CD4-positive, alpha-beta memory T cell (primary cell): ENCODE measurements at regions not wholly inside any gene's neighbourhood (a gene's known extent, or its start where the extent isn't known, plus 50 kb on each side); places are given as distances from the start of the nearest gene placed in this dataset.
"Not testable (repeated sequence)": the region's sequence is repeated elsewhere in the genome, so short reads cannot be mapped to it uniquely, and the experiment has no call there.

Source experiments
- CTCF ChIA-PET: fragments of 350-600 bp; sonication (Branson Sonifier 250); formaldehyde crosslinking; loops from one replicate; lab custom pipeline; 2021; ENCODE audit warnings: inconsistent platforms; ENCODE audit not compliant: partially characterized antibody; lab: Charles Lee
- POLR2A ChIA-PET: fragments of 350-600 bp; sonication (Branson Sonifier 250); formaldehyde crosslinking; loops from one replicate; lab custom pipeline; 2021; ENCODE audit not compliant: partially characterized antibody; lab: Charles Lee
- DNase-seq, 5 donors: peaks; one replicate each; pipeline versions ENCODE4 v3.0.0 to v3.0.0-alpha.2; 2020 to 2022; ENCODE audit warnings: mixed read lengths in 1 of 5
- H3K27ac ChIP-seq: one replicate; pipeline ENCODE4 v1.7.0; 2013; ENCODE audit warnings: low read depth, low read length
- H3K27me3 ChIP-seq: 2 replicates; pipeline ENCODE4 v1.7.0; 2013; ENCODE audit warnings: mild to moderate bottlenecking, low read length, moderate library complexity; ENCODE audit not compliant: insufficient read depth
- H3K36me3 ChIP-seq: 2 replicates; pipeline ENCODE4 v1.7.0; 2013; ENCODE audit warnings: mild to moderate bottlenecking, low read length, moderate library complexity; ENCODE audit not compliant: insufficient read depth
- H3K4me1 ChIP-seq: 2 replicates; pipeline ENCODE4 v1.7.0; 2013; ENCODE audit warnings: mild to moderate bottlenecking, low read length, moderate library complexity; ENCODE audit not compliant: insufficient read depth
- H3K4me3 ChIP-seq, 2 donors: one replicate each; pipeline ENCODE4 v1.7.0; 2013; ENCODE audit warnings: low read length in 2 of 2, mild to moderate bottlenecking in 1 of 2
- H3K9me3 ChIP-seq, 2 donors: one replicate each; pipeline ENCODE4 v1.7.0; 2013; ENCODE audit warnings: low read length in 2 of 2, control low read depth in 1 of 2; ENCODE audit not compliant: control insufficient read depth in 1 of 2
- H3K27ac Mint-ChIP-seq, 7 donors: one replicate each; pipeline ENCODE4 v1.8.0; 2020 to 2021; ENCODE audit warnings: mixed read lengths in 7 of 7, mild to moderate bottlenecking in 6 of 7, inconsistent platforms in 3 of 7, moderate library complexity in 3 of 7
- H3K27me3 Mint-ChIP-seq, 2 donors: one replicate each; pipeline ENCODE4 v1.8.0; 2020 to 2021; ENCODE audit warnings: mixed read lengths in 2 of 2
- H3K36me3 Mint-ChIP-seq, 2 donors: one replicate each; pipeline ENCODE4 v1.8.0; 2020 to 2021; ENCODE audit warnings: mixed read lengths in 2 of 2, inconsistent platforms in 1 of 2, mild to moderate bottlenecking in 1 of 2
- H3K4me1 Mint-ChIP-seq, 4 donors: one replicate each; pipeline ENCODE4 v1.8.0; 2020 to 2021; ENCODE audit warnings: mixed read lengths in 4 of 4, mild to moderate bottlenecking in 1 of 4
- H3K4me3 Mint-ChIP-seq, 8 donors: one replicate each; pipeline ENCODE4 v1.8.0; 2020 to 2021; ENCODE audit warnings: mixed read lengths in 8 of 8, mild to moderate bottlenecking in 7 of 8, moderate library complexity in 6 of 8, inconsistent platforms in 3 of 8
- H3K9me3 Mint-ChIP-seq, 8 donors: one replicate each; pipeline ENCODE4 v1.8.0; 2020 to 2021; ENCODE audit warnings: mixed read lengths in 8 of 8, mild to moderate bottlenecking in 5 of 8, inconsistent platforms in 3 of 8, moderate library complexity in 1 of 8
- intact Hi-C: fragments of 100-400 bp; cut with micrococcal nuclease; formaldehyde crosslinking; loops from one replicate; pipeline ENCODE4 v1.15.1; 2023

GRCh38 chr22:19658967-19659804, 55.1 kb upstream of the SEPTIN5 start:
- Mint-ChIP-seq H3K27ac (no peak overlapping the region), H3K27me3 (peaks cover 0 to 2% of the 10 kb centered on the region in 2 donors), H3K36me3 (no peaks in the 10 kb centered on the region), H3K9me3 (no peaks in the 10 kb centered on the region), H3K4me1 (no peaks in the 10 kb centered on the region), H3K4me3 (no peak overlapping the region)
- H3K27me3 ChIP-seq = no peaks in the 10 kb centered on the region
- no peaks in the 10 kb centered on the region for H3K36me3 ChIP-seq
- no peak overlapping the region for H3K4me3 ChIP-seq
- no peak overlapping the region for H3K27ac ChIP-seq
- ChIA-PET POLR2A (no interaction called here), CTCF (no interaction called here)
- no peak for DNase-seq
- no peaks in the 10 kb centered on the region for H3K4me1 ChIP-seq
- H3K9me3 ChIP-seq = no peaks in the 10 kb centered on the region
- intact Hi-C loops = no loop called here

GRCh38 chr22:19659805-19660345, 54.4 kb upstream of the SEPTIN5 start:
- no peak overlapping the region for H3K4me3 Mint-ChIP-seq
- no peak overlapping the region for H3K27ac Mint-ChIP-seq
- Histone ChIP-seq H3K27ac (no peak overlapping the region), H3K27me3 (no peaks in the 10 kb centered on the region), H3K4me1 (no peaks in the 10 kb centered on the region), H3K36me3 (no peaks in the 10 kb centered on the region), H3K4me3 (no peak overlapping the region), H3K9me3 (no peaks in the 10 kb centered on the region)
- H3K27me3 Mint-ChIP-seq = peaks cover 0 to 6% of the 10 kb centered on the region in 2 donors
- no peaks in the 10 kb centered on the region for H3K4me1 Mint-ChIP-seq
- intact Hi-C loops = no loop called here
- H3K9me3 Mint-ChIP-seq = no peaks in the 10 kb centered on the region
- no peaks in the 10 kb centered on the region for H3K36me3 Mint-ChIP-seq
- DNase-seq = no peak
- CTCF ChIA-PET = no interaction called here
- POLR2A ChIA-PET = no interaction called here

GRCh38 chr22:19660583-19660982, 53.7 kb upstream of the SEPTIN5 start:
- H3K4me1 ChIP-seq, H3K4me1 Mint-ChIP-seq, H3K36me3 Mint-ChIP-seq, H3K4me3 Mint-ChIP-seq, H3K27ac ChIP-seq, H3K27me3 Mint-ChIP-seq, DNase-seq, H3K36me3 ChIP-seq, CTCF ChIA-PET, H3K27me3 ChIP-seq, H3K9me3 Mint-ChIP-seq, H3K9me3 ChIP-seq, H3K4me3 ChIP-seq, H3K27ac Mint-ChIP-seq, POLR2A ChIA-PET, intact Hi-C loops: not testable (repeated sequence)

- POLR2A ChIA-PET = no interaction called here
- CTCF ChIA-PET = no interaction called here
- intact Hi-C loops = no loop called here
Measured at GRCh38 chr22:19661156-19661555, 53.1 kb upstream of the SEPTIN5 start.

GRCh38 chr22:19662049-19662684, 52.1 kb upstream of the SEPTIN5 start:
- H3K27ac Mint-ChIP-seq, DNase-seq, intact Hi-C loops, H3K4me3 Mint-ChIP-seq, H3K4me3 ChIP-seq, H3K36me3 Mint-ChIP-seq, H3K27me3 ChIP-seq, H3K27me3 Mint-ChIP-seq, CTCF ChIA-PET, H3K9me3 ChIP-seq, H3K27ac ChIP-seq, H3K4me1 ChIP-seq, H3K4me1 Mint-ChIP-seq, H3K9me3 Mint-ChIP-seq, POLR2A ChIA-PET, H3K36me3 ChIP-seq: not testable (repeated sequence)

More at GRCh38 chr22:19661156-19661555, 53.1 kb upstream of the SEPTIN5 start:
- H3K4me1 ChIP-seq = no peaks in the 10 kb centered on the region
- Mint-ChIP-seq H3K4me1 (no peaks in the 10 kb centered on the region), H3K27ac (no peak overlapping the region), H3K4me3 (no peak overlapping the region), H3K27me3 (peaks cover 1 to 9% of the 10 kb centered on the region in 2 donors), H3K9me3 (no peaks in the 10 kb centered on the region), H3K36me3 (no peaks in the 10 kb centered on the region)
- H3K36me3 ChIP-seq = no peaks in the 10 kb centered on the region
- H3K27me3 ChIP-seq = no peaks in the 10 kb centered on the region
- no peak for DNase-seq
- no peak overlapping the region for H3K4me3 ChIP-seq
- no peak overlapping the region for H3K27ac ChIP-seq
- no peaks in the 10 kb centered on the region for H3K9me3 ChIP-seq

- H3K27me3 Mint-ChIP-seq = peaks cover 1 to 9% of the 10 kb centered on the region in 2 donors
- H3K4me3 Mint-ChIP-seq = no peak overlapping the region
- no peaks in the 10 kb centered on the region for H3K36me3 ChIP-seq
- H3K36me3 Mint-ChIP-seq = no peaks in the 10 kb centered on the region
- H3K27ac Mint-ChIP-seq = no peak overlapping the region
- no peaks in the 10 kb centered on the region for H3K9me3 Mint-ChIP-seq
- no peak overlapping the region for H3K4me3 ChIP-seq
- ChIA-PET POLR2A (no interaction called here), CTCF (no interaction called here)
- no peak for DNase-seq
- no peaks in the 10 kb centered on the region for H3K9me3 ChIP-seq
- intact Hi-C loops = no loop called here
- H3K27ac ChIP-seq = no peak overlapping the region
- no peaks in the 10 kb centered on the region for H3K4me1 Mint-ChIP-seq
- H3K27me3 ChIP-seq = no peaks in the 10 kb centered on the region
- no peaks in the 10 kb centered on the region for H3K4me1 ChIP-seq
Measured at GRCh38 chr22:19663286-19663815, 51.0 kb upstream of the SEPTIN5 start.

- Mint-ChIP-seq H3K4me3 (no peak overlapping the region), H3K4me1 (no peaks in the 10 kb centered on the region), H3K27me3 (peaks cover 1 to 9% of the 10 kb centered on the region in 2 donors), H3K9me3 (no peaks in the 10 kb centered on the region), H3K36me3 (no peaks in the 10 kb centered on the region), H3K27ac (no peak overlapping the region)
- no peaks in the 10 kb centered on the region for H3K4me1 ChIP-seq
- H3K9me3 ChIP-seq = no peaks in the 10 kb centered on the region
- ChIA-PET CTCF (no interaction called here), POLR2A (no interaction called here)
- H3K27me3 ChIP-seq = no peaks in the 10 kb centered on the region
- no peak overlapping the region for H3K4me3 ChIP-seq
- intact Hi-C loops = no loop called here
- H3K27ac ChIP-seq = no peak overlapping the region
- no peak for DNase-seq
- no peaks in the 10 kb centered on the region for H3K36me3 ChIP-seq
Measured at GRCh38 chr22:19663821-19664355, 50.4 kb upstream of the SEPTIN5 start.
